HG03565 (cell line): ENCODE measurements at regions not wholly inside any gene's neighbourhood (a gene's known extent, or its start where the extent isn't known, plus 50 kb on each side); places are given as distances from the start of the nearest gene placed in this dataset.
"Not testable (repeated sequence)": the region's sequence is repeated elsewhere in the genome, so short reads cannot be mapped to it uniquely, and the experiment has no call there.

Experiments
- ATAC-seq: cut with Tn5 transposase; IDR thresholded peaks from one replicate; pipeline ENCODE4 v1.9.1; 2021; ENCODE audit warnings: mild to moderate bottlenecking, moderate library complexity; ENCODE audit not compliant: unreplicated experiment

DNA sequence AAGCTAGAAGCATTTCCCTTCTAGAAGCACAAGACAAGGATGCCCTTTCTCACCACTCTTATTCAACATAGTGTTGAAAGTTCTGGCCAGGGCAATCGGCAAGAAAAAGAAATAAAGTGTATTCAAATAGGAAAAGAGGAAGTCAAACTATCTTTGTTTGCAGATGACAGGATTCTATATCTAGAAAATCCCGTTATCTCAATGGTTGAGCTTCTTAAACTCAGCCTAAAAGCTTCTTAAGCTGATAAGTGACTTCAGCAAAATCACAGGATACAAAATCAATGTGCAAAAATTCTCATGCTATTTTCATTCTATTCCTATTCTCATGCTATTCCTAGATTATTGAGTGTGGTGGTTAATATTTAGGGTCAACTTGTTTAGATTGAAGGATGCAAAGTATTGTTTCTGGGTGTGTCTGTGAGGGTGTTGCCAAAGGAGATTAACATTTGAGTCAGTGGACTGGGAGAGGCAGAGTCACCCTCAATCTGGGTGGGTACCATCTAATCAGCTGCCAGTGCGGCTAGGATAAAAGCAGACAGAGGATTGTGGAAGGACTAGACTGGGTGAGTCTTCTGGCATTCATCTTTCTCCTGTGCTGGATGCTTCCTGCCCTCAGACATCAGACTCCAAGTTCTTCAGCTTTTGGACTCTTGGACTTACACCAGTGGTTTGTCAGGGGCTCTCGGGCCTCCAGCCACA, 111.9 kb downstream of the LSMEM1 start:
- not testable (repeated sequence) for ATAC-seq

- no peak for ATAC-seq
Measured at GRCh38 chr7:112594397-112594796, 113.6 kb downstream of the LSMEM1 start.

DNA sequence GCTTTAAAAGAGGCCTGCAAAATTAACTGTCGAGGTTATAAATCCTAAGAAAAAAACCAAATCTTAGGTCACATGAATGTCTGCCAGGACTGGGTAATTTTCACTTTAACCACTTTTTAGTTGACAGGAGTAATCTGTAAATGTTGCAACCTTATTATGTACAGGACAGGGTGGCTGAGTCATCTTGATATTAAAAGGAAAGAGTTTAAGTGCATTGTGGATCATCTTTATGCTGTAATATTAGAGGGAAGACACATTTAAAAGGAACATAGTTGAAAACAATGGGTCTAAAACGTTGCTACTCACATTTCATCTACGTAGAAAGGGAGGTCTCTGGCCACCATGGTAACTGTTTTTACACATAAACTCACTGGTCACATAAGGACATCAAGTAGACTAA, 115.5 kb downstream of the LSMEM1 start:
- ATAC-seq, result no peak

DNA sequence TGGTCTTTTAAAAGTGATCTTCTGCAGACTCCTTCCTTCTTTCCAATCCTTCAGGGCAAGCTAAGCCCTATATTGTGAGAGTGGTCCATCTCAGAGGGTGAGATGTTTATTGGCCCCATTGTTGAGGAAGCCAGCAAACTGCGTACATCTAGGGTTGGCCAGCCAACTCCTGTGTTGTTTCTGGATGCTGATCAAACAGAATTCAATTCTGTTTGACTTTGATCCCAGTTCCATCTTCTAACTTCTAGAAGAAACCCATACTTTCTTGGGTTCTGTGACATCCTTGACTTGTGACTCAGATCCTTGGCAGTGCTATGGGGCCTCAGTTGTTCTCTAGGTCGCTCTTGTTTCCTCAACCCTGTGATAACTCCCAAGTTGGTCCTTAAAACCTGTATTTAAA, 116.2 kb downstream of the LSMEM1 start:
- no peak for ATAC-seq

DNA sequence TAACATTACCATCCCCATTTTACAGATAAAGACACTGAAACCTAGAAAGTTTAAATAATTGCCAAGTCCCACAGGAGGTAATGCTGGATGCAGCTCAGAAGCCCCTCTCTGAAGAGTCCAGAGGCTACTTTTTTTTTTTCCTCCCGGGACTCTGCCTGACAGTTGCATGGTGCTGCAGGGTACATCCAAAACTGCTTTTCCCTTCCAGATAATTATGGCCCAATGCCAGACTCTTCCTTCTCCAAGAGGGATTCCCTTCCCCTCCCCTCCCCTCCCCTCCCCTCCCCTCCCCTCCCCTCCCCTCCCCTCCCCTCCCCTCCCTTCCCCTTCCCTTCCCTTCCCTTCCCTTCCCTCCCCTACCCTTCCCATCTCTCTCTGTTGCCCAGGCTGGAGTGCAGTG, 122.9 kb downstream of the LSMEM1 start:
- no peak for ATAC-seq

DNA sequence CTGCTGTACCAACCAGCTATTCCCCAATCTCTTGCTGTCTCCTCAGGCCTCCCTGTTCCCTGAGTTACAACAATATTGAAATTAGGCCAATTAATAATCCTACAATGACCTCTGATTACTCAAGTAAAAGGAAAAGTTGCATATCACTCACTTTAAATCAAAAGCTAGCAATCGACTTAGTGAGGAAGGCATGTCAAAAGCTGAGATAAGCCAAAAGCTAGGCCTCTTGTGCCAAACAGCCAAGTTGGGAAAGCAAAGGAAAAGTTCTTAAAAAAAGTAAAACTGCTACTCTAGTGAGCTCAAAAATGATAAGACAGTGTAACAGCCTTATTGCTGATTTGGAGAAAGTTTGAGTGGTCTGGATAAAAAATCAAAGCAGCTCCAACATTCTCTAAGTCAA, 129.8 kb downstream of the LSMEM1 start:
- ATAC-seq, result no peak

DNA sequence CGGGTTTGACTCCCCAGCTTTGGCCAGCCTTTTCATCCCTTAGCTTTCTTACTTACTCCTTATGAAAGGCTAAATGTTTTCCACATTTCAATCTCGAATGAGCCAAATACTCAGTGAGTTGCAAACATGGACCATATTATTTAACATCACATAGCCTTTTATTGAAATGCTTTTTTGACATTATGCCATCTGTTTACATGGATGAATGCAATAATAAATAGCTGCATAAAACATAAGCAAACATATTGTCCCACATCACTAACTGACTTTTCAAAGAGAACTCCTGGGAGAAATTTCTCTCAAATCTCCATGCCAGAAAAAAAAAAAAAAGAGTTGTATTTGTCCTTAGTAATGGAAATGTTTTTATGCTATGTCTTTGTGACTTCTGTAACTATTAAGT, 134.9 kb downstream of the LSMEM1 start:
- ATAC-seq, result no peak

- ATAC-seq, result no peak
Measured at GRCh38 chr7:112616295-112616694, 135.5 kb downstream of the LSMEM1 start.

GRCh38 chr7:112619343-112619742, 138.6 kb downstream of the LSMEM1 start:
- no peak for ATAC-seq

DNA sequence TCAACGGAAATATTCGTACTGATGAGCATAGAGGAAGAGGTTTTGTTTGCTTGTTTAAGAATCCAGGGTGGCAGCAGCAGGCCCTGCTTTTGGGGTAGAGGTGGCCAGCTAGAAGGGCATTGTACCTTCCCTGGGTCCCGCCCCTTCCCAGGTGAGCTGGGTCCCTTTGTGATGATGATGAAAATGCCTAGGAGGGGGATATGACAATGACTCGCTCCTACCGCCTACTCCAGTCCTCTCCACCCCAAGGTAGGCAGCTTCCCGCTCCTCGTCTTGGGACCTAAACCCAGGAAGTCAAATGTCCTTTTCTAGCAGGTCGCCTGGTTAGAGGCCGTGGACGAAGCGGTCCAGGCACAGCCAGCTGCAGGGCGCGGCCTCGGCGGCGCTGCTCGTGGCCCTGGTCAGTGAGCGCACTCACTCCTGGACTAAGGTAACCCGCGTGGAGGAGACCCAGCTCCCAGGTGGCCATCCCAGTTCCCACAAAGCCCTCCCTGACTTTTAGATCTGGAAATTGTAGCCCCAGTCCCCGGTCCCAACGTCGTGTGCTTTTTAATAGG, 141.4 kb downstream of the LSMEM1 start:
- ATAC-seq, result no peak

DNA sequence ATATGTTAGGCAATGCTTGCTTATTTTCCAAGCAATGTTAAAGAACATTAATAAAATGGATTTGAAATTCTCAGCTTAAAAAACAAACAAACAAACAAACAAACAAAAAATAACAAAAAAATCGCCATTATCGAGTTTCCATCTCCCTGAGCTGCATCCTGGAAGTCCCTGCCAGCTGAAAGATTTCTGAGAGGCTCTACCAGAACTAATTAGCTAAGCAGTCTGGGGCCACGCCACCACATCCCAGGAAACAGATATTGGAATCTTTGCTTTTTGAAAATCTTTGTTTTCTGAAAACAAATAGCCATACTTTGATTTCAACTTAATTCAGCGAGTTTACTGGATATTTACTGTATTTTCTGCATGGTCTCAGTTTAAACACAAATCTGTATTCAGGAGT, 143.6 kb downstream of the LSMEM1 start:
- no peak for ATAC-seq

DNA sequence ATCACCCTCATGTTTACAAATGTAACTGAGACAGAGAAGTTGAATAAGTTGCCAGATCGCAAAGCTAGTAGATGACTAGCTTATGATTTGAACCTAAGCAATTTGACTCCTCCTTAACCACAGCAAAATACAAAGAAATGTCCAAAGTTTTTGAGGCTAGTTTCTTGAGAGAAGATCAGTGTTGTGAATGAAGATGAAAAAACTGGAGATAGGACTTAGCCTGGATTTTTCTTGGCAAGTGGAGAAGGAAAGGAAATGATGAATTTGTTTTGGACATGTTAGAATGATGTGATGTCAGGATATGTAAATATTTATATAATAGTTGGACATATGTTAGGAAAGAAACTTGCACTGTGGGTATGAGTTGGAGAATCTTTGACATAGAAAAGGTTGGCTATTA, 149.8 kb downstream of the LSMEM1 start:
- ATAC-seq, result no peak

DNA sequence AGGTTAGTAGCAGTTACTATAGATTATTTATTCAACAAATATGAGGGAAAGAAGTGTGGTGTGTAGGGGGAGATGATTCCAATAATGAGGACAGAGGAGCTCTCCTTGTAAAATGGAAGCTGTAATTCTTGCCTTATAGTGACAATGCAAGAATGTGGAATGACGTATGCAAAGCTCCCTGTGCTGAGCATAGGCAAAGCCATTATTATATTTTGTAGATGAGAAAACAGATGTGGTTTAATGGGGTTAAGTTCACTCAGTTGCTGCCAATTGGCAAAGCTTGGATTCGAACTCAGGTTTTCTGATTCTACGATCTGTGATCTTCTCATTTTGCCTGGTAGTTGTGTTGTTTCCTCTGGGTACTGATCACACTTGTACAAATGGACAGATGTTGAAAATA, 153.3 kb downstream of the LSMEM1 start:
- no peak for ATAC-seq

DNA sequence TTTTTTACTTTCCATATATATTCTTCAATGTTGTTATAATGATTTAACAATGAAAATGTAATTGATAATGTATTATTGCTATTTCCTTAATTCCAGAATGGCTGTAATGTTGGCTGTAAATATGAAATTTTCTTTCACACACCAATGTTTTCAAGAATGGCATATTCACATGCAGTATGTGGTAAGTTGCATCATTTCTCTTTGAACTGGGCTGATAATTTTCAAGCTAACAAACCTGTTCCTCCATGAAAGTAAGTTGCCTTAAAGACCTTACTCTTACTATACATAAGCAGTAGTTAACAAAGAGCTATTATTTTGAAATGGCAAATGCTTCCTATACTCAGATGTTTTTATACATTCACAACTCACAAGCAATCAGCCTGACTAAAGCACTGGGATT, 154.5 kb downstream of the TMEM168 start:
- ATAC-seq, result no peak

- ATAC-seq, result no peak
Measured at GRCh38 chr7:112638675-112639400, 151.4 kb downstream of the TMEM168 start.

DNA sequence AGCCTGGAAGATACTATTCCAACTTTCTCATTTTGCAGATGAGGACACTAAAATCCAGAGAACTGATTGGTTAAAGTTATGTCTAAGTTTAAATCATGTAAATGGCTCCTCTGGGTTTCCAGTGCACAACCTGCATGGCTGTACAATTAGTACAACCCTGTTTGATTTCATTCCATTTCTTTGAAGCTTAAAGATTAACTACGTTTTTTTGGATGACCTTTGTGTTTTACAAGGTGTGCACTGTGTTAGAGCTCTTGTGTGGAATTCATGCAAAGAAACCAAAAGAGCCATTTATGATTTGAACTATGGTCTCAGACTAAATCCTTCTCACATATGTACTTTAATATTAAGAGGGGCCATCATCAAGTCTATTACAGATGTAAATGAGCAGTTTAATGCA, 149.5 kb downstream of the TMEM168 start:
- no peak for ATAC-seq

DNA sequence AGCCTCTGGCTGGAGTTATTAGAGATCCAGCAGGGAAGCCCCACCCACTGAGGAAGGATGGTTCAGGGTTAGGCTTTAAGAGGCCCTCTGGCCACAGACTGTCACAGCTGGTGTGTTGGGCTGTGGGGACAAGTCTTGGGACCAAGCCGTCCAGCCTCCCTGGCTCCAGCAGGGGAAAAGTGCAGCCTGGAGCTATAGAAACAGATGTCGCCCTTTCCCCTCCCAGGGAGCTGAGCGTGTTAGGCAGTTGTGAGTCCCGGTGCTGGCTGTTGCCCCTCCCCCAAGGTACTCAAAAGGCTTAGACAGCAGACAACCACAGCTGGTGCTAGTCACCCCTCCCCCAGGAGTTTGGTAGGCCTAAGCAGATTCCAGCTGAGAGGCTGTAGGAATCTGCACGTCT, 143.4 kb downstream of the TMEM168 start:
- ATAC-seq, result no peak

DNA sequence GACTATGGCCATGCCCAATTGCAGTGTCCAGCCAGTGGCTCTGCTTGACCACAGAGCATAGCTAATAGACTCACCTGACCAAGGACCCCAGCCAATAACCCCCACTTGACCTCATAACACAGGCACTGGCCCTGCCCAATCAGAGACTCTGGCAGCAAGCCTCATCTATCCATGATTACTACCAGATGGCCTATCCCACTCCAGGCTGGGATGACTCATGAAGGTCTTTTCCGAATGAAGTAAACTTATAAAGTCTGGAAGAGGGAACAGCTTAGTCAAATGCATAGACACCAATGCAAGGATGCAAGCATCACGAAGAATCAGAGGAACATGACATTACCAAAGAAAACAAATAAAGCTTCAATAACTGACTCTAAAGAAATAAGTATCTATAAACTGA, 141.4 kb downstream of the TMEM168 start:
- no peak for ATAC-seq

DNA sequence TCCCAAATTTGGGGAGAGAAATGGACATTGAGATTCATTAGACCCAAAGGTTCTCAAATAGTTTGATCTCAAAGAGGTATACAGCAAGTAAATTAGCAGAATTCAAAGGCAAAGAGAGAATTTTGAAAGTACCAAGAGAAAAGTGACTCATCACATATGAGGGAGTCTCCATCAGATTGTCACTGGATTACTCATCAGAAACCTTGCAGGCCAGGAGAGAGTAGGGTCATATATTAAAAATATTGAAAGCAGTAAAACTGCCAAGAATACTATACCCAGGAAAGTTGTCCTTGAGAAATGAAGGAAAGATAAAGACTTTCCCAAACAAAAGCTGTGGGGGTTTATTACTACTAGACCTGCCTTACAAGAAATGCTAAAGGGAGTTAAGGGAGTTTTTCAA, 140.6 kb downstream of the TMEM168 start:
- no peak for ATAC-seq

DNA sequence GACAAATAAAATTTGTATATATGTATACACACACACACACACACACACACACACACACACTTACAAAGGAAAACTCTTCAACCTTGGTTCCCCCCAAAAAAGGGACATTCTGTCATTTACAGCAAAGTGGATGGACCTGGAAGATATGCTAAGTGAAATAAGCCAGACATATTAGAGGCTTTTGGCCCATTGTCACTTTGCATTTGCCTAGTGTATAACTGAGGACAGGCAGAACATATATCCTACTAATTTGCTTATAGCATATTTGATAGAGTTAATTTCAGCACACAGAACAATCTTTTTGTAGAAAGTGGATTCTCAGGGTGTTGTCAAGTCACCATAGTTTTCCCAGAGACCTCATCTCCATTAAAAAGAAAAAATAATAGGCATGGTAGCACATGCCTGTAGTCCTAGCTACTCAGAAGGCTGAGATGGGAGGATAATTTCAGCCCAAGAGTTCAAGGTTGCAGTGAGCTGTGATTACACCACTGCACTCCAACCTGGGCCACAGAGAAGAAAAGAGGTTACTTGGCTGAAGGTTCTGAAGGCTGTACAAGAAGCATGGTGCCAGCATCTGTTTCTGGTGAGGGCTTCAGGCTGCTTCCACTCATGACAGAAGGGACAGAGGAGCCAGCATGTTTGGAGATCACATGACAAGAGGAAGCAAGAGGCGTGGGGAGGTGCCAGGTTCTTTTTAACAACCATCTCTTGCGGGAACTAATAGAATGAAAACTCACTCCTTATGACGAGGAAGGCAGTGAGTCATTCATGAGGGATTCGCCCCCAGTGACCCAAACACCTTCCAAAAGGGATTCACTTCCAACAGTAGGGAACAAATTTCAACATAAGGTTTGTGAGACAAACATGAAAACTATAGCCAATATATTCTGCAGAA, 135.6 kb downstream of the TMEM168 start:
- no peak for ATAC-seq

DNA sequence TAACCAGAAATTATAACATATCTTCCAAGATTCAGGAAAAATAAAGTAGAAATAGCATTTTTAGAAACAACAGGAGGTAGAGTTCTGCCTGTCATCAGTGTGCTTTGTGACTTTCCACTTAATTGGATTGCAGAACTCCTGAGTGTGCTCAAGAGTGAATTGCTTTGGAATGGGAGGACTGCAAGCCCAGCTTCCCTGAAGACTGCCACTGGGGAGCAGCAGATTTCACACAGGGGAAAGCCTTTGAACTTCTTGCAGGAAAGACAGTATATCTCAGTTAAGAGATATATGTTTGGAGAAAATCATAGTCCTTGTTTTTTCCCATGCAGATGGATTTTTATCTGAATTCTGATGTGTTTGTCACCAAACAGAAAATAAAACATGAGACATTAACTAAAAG, 124.5 kb downstream of the TMEM168 start:
- ATAC-seq, result no peak
